H1 (cell line): ENCODE measurements at regions not wholly inside any gene's neighbourhood (a gene's known extent, or its start where the extent isn't known, plus 50 kb on each side); places are given as distances from the start of the nearest gene placed in this dataset.

Experiments used
- BCL11A ChIP-seq, 2 experiments: IDR thresholded peaks; one replicate each; pipeline ENCODE4 v1.6.1; 2011; ENCODE audit warnings: low read depth in 2 of 2, low read length in 2 of 2, mild to moderate bottlenecking in 2 of 2
- CREB1 ChIP-seq: IDR thresholded peaks from 2 replicates; pipeline ENCODE4 v1.6.1; 2012; ENCODE audit warnings: inconsistent platforms
- CTCF ChIP-seq, 3 experiments: IDR thresholded peaks; 1 replicate in 2 of 3; 2 replicates in 1 of 3; pipeline versions ENCODE4 v1.5.1 to v1.6.1; 2011; ENCODE audit warnings: low read length in 3 of 3, mild to moderate bottlenecking in 3 of 3, inconsistent platforms in 2 of 3, low read depth in 1 of 3, moderate library complexity in 1 of 3; ENCODE audit not compliant: insufficient read depth in 1 of 3; ENCODE audit errors: control extremely low read depth in 1 of 3
- SP1 ChIP-seq: IDR thresholded peaks from 2 replicates; pipeline ENCODE4 v1.6.1; 2011; ENCODE audit warnings: low read depth, low read length
- TAF1 ChIP-seq: IDR thresholded peaks from 2 replicates; pipeline ENCODE4 v1.6.1; 2011; ENCODE audit warnings: mild to moderate bottlenecking, low read depth, low read length

GRCh38 chr3:31452495-31453106 lies 80.1 kb upstream of the STT3B start (continued):
- TF ChIP-seq BCL11A (IDR thresholded peaks at IDR 0.05; ENCODE audit: low read depth in 2 of 2, low read length in 2 of 2) = no peak
- TF ChIP-seq SP1 = no peak
- TF ChIP-seq CREB1 = no peak
- no peak for TF ChIP-seq TAF1
- no peak for TF ChIP-seq CTCF (IDR thresholded peaks at IDR 0.05; ENCODE audit: control extremely low read depth in 1 of 3, insufficient read depth in 1 of 3, low read depth in 1 of 3, low read length in 3 of 3)
- TF ChIP-seq, all 59 proteins: peak for 0
